Mucosa of descending colon (tissue), 3 donors: ENCODE measurements at regions not wholly inside any gene's neighbourhood (a gene's known extent, or its start where the extent isn't known, plus 50 kb on each side); places are given as distances from the start of the nearest gene placed in this dataset.

Source experiments
- ATAC-seq: fragments of 200-7000 bp; cut with Tn5 transposase; one replicate; pipeline ENCODE4 v1.9.1; 2020; ENCODE audit warnings: mild to moderate bottlenecking, moderate library complexity
- DNase-seq, 3 donors: peaks; one replicate each; pipeline ENCODE4 v3.0.0-alpha.2; 2020
- H3K36me3 ChIP-seq: fragments of 200-600 bp; one replicate; pipeline ENCODE4 v1.8.0; 2021; ENCODE audit warnings: low read depth, mild to moderate bottlenecking
- H3K4me1 ChIP-seq: fragments of 200-600 bp; one replicate; pipeline ENCODE4 v1.8.0; 2021; ENCODE audit warnings: low read depth, mild to moderate bottlenecking
- H3K4me3 ChIP-seq: fragments of 200-600 bp; one replicate; pipeline ENCODE4 v1.8.0; 2021; ENCODE audit warnings: mild to moderate bottlenecking
- H3K9me3 ChIP-seq: fragments of 200-600 bp; one replicate; pipeline ENCODE4 v1.8.0; 2021; ENCODE audit warnings: mild to moderate bottlenecking
- intact Hi-C, 2 donors: fragments of 100-400 bp; cut with DNase I in 1 of 2; cut with micrococcal nuclease in 1 of 2; formaldehyde crosslinking; loops; one replicate each; pipeline versions ENCODE4 v1.11.0 to v1.11.1; 2022; cut with DNase I, micrococcal nuclease
- TF ChIP-seq, protein P1 (sequence below): fragments of 200-600 bp; IDR thresholded peaks from one replicate; pipeline ENCODE4 v1.8.0; 2022; ENCODE audit warnings: antibody characterized with exemption, mild to moderate bottlenecking
- donor health status: DM: no; HTN: no; CAD: no; lungs with moderate emphysema.
- donor health status: DM: no; HTN: no; CAD: no.
- donor health status: DM: no; HTN: yes; CAD: no.

DNA sequence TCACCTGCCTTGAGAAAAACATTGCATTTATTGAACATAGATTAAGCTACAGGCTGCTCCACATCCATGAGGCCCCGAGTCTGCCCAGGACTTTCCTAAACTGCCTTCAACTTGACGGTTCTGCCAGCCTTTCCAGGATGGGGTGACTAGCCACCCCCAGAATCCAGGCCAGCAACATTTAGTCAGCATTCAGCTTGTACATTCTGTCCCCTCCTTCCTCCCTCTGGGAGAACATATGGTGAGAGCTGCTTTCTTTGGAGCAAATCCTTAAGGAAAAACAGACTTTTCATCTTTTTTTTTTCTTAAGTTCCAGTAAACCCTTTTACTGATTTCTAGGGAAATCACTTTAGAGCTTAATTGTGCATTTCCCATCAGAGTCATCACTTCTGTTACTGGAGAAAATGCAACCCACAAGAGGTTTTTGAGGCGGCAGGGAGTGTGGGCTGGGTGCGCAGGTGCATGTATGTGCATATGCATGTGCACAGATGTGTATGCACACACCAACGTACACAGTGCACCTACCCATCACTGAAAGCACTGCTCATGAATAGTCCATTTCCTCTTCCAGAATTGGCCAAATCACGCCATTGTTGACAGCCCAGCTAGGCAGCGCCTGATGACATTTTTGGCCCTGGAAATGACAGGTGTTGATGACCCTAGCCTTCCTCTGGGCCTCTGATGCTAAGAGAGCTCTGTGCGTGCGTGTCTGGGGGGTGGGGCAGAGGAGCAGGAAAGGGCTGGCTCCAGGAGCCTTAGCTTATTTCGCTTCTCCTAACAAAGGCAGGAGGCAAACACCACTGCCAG is 145.6 kb downstream of the HSD17B3 start:
- H3K4me1 ChIP-seq = no peaks in the 10 kb centered on the region
- TF ChIP-seq, protein P1, sequence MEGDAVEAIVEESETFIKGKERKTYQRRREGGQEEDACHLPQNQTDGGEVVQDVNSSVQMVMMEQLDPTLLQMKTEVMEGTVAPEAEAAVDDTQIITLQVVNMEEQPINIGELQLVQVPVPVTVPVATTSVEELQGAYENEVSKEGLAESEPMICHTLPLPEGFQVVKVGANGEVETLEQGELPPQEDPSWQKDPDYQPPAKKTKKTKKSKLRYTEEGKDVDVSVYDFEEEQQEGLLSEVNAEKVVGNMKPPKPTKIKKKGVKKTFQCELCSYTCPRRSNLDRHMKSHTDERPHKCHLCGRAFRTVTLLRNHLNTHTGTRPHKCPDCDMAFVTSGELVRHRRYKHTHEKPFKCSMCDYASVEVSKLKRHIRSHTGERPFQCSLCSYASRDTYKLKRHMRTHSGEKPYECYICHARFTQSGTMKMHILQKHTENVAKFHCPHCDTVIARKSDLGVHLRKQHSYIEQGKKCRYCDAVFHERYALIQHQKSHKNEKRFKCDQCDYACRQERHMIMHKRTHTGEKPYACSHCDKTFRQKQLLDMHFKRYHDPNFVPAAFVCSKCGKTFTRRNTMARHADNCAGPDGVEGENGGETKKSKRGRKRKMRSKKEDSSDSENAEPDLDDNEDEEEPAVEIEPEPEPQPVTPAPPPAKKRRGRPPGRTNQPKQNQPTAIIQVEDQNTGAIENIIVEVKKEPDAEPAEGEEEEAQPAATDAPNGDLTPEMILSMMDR = no peak
- intact Hi-C loops = no loop called here
- ATAC-seq = peak; percentile 33
- no peaks in the 10 kb centered on the region for H3K36me3 ChIP-seq
- H3K9me3 ChIP-seq = no peaks in the 10 kb centered on the region
- DNase-seq = no peak
- no peak overlapping the region for H3K4me3 ChIP-seq

DNA sequence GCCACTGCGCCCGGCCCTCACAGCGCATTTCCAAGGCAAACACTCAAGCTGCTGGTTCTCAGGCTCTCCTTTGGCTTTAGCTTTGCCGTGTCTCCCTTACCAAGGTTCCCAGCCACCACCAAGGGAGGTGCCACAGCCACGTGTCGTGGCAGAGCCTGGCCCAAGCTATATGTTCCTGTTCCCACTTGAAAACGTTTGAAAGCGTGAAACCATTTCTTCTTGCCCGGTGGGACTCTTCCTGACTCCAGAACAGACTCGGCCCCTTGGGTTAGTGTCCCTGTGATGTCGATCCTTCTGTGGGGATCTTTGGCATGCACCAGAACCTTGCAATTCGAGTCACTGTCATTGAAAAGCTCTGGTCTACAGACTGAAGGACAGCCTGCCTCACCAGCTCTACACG is 147.9 kb downstream of the HSD17B3 start:
- Histone ChIP-seq H3K9me3 (no peaks in the 10 kb centered on the region), H3K4me3 (no peak overlapping the region), H3K4me1 (no peaks in the 10 kb centered on the region), H3K36me3 (no peaks in the 10 kb centered on the region)
- intact Hi-C loops = no loop called here
- DNase-seq = no peak
- no peak for ATAC-seq
- TF ChIP-seq, protein P1 = no peak

DNA sequence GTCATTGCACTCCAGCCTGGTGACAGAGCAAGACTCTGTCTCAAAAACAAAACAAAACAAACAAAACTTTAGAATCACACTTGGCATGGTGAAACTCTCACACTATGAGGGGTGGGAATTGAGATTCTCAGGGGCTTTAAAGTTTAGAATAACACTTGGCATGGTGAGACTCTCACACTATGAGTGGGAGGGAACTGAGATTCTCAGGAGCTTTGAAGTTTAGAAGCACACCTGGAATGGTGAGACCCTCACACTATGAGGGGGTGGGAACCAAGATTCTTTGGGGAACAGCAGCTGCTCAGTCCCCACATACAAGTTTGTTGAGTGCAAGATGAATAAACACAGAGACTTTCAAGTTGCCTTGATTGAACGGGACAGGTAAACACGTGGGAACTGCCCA is 149.4 kb downstream of the HSD17B3 start:
- TF ChIP-seq, protein P1 = no peak
- no peak for ATAC-seq
- DNase-seq = no peak
- H3K36me3 ChIP-seq = no peaks in the 10 kb centered on the region
- H3K9me3 ChIP-seq = no peaks in the 10 kb centered on the region
- no peaks in the 10 kb centered on the region for H3K4me1 ChIP-seq
- no peak overlapping the region for H3K4me3 ChIP-seq
- intact Hi-C loops = no loop called here

DNA sequence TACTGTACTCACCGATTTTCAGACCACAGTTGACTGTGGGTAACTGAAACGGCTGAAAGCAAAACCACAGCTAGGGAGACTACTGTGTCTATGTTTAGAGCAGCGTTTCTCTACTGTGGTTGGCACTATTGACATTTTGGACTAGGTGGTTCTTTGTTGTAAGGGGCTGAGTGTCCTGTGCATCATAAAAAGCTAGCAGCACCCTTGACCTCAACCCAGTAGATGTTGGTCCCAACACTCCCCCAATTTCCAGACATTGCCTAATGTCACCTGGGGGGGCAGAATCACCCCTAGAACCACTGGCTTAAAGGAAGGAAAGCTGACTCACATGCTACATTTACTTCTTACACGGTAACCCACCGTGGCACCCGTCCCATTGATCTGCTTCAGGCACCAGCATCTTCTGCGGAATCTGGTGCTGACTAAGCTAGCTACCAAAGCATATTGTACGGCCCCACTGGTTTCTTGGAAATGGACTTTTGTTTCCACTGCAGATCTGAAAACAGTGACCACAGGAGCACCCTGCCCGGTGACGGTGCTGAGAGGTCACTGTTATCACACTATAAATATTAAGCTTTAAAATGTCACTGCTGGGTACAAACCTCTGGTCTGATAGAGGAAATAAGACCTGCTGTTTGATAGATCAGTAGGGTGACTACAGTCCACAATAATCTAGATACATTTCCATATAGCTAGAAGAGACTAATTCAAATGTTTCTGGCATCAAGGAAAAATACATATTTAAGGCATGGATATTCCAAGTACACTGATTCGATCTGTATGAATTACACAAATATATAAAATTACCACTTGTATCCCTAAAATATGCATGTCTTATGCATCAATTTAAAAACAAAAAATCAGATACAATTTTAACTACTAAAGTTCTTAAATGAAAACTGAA is 151.4 kb downstream of the HSD17B3 start:
- intact Hi-C loops = no loop called here
- no peak overlapping the region for H3K4me3 ChIP-seq
- peak; percentile 59 for ATAC-seq

DNA sequence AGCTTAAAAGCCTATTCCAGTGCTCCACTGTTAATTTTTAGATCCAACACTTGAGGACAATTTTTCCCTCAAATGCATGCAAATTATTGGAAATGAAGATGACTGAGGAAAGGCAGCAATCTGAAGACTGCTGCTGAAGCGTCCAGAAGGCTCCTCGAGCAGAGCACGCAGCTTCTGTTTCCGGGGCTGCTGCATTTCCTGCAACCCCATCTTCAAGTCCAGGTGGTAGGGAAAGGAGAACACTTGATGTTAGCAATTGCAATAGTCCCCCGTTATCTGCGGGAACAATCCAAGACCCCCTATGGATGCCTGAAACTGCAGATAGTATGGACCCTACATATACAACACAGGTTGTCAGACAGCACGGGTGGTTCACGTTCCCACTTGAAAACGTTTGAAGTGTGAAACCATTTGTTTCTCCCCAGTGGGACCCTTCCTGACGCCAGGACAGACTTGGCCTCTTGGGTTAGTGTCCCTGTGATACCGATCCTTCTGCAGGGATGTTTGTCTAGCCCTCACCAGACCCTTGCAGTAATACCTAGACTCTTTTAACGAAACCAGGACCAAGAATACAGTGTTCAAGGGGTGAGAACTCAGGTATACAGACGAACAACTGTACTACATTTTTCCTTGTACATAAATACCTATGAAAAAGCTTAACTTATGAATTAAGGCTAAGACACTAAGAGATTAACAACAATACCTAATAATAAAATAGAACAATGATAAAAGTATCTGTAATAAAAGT is 152.3 kb downstream of the HSD17B3 start:
- Histone ChIP-seq H3K4me1 (no peaks in the 10 kb centered on the region), H3K36me3 (no peaks in the 10 kb centered on the region), H3K9me3 (no peaks in the 10 kb centered on the region), H3K4me3 (no peak overlapping the region)
- intact Hi-C loops = no loop called here
- no peak for ATAC-seq
- no peak for DNase-seq
- TF ChIP-seq, protein P1 = no peak

More for the DNA sequence above, 151.4 kb downstream of the HSD17B3 start:
- Histone ChIP-seq H3K4me1 (no peaks in the 10 kb centered on the region), H3K9me3 (no peaks in the 10 kb centered on the region), H3K36me3 (no peaks in the 10 kb centered on the region)
- no peak for DNase-seq
- TF ChIP-seq, protein P1 = no peak
